ENCODE measurements at regions not wholly inside any gene's neighbourhood (a gene's known extent, or its start where the extent isn't known, plus 50 kb on each side); places are given as distances from the start of the nearest gene placed in this dataset.

DNA sequence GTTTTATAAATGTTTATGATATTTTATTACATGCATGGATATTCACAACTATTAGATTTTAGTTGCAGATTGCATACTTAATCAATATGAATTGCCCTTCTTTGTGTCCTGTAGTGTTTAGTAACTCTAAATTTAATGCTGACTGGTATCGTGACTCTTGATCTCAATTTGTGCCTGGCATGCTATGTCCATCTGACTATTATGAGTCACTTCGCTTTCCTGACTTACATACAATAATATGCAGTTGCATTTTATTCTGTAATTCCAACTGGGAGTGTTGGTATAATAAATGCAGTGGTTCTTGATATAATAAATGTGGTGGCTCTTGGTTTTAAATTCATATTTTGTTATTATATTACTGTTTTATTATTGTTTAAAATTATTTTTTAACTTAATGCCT, 277.5 kb downstream of the LIG4 start:
- RAD21 ChIA-PET (ENCODE audit: low non-redundant PET in 1 of 2, low total read pairs in 2 of 2, uncharacterized antibody in 2 of 2, unreplicated experiment in 2 of 2): no interaction called here
- Histone ChIP-seq H3K36me3 (ENCODE audit: control insufficient read depth in 1 of 2, insufficient read depth in 2 of 2, low read length in 2 of 2) (no peaks in the 10 kb centered on the region), H2AFZ (ENCODE audit: low read depth, low read length, poor library complexity, severe bottlenecking) (no peak overlapping the region), H3K4me3 (replicated peaks in 1 of 2; ENCODE audit: low read depth in 1 of 2, low read length in 2 of 2) (no peak overlapping the region), H3K27ac (ENCODE audit: low read depth, low read length) (no peak overlapping the region), H3K79me2 (ENCODE audit: insufficient read depth, low read length) (no peaks in the 10 kb centered on the region), H3K9me3 (ENCODE audit: control insufficient read depth in 1 of 2, insufficient read depth in 1 of 2, low read depth in 1 of 2, low read length in 2 of 2) (peaks cover 6 to 10% of the 10 kb centered on the region in 2 experiments; a peak in 2 of 4 replicates), H3K9me2 (ENCODE audit: insufficient read depth) (no peaks in the 10 kb centered on the region), H3K4me2 (ENCODE audit: low read length) (no peak overlapping the region), H4K20me1 (ENCODE audit: insufficient read depth) (no peaks in the 10 kb centered on the region), H3K4me1 (ENCODE audit: control insufficient read depth in 1 of 2, insufficient read depth in 2 of 2, low read length in 2 of 2) (no peaks in the 10 kb centered on the region), H3K9ac (ENCODE audit: low read length) (no peak overlapping the region), H3K27me3 (ENCODE audit: insufficient read depth, low read length) (no peaks in the 10 kb centered on the region)
- no peak for DNase-seq (ENCODE audit: low read depth, low spot score)
- no peak for TF ChIP-seq EZH2phosphoT487 (IDR thresholded peaks at IDR 0.05; ENCODE audit: borderline replicate concordance)
- TF ChIP-seq YY1 (IDR thresholded peaks at IDR 0.05; ENCODE audit: extremely low read depth, insufficient replicate concordance, low read depth, low read length): no peak
- no peak for TF ChIP-seq SIN3A (IDR thresholded peaks at IDR 0.05; ENCODE audit: low read depth)
- TF ChIP-seq FOSL1 (IDR thresholded peaks at IDR 0.05; ENCODE audit: low read depth): no peak
- TF ChIP-seq ZFX (IDR thresholded peaks at IDR 0.05): no peak
- no peak for TF ChIP-seq EZH2 (IDR thresholded peaks at IDR 0.05)
- no peak for TF ChIP-seq POLR2AphosphoS5 (IDR thresholded peaks at IDR 0.05; ENCODE audit: low read depth, low read length)
- TF ChIP-seq, protein P1, sequence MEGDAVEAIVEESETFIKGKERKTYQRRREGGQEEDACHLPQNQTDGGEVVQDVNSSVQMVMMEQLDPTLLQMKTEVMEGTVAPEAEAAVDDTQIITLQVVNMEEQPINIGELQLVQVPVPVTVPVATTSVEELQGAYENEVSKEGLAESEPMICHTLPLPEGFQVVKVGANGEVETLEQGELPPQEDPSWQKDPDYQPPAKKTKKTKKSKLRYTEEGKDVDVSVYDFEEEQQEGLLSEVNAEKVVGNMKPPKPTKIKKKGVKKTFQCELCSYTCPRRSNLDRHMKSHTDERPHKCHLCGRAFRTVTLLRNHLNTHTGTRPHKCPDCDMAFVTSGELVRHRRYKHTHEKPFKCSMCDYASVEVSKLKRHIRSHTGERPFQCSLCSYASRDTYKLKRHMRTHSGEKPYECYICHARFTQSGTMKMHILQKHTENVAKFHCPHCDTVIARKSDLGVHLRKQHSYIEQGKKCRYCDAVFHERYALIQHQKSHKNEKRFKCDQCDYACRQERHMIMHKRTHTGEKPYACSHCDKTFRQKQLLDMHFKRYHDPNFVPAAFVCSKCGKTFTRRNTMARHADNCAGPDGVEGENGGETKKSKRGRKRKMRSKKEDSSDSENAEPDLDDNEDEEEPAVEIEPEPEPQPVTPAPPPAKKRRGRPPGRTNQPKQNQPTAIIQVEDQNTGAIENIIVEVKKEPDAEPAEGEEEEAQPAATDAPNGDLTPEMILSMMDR (IDR thresholded peaks at IDR 0.05 in 2 of 3, conservative IDR thresholded peaks at IDR 0.05 in 1 of 3; ENCODE audit: borderline replicate concordance in 1 of 3, insufficient read depth in 1 of 3, low read depth in 2 of 3, low read length in 2 of 3): no peak
- TF ChIP-seq, protein P2, sequence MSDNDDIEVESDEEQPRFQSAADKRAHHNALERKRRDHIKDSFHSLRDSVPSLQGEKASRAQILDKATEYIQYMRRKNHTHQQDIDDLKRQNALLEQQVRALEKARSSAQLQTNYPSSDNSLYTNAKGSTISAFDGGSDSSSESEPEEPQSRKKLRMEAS (IDR thresholded peaks at IDR 0.05): no peak
- TF ChIP-seq SP1 (IDR thresholded peaks at IDR 0.05; ENCODE audit: low read depth): no peak
- no peak for TF ChIP-seq EGR1 (IDR thresholded peaks at IDR 0.05; ENCODE audit: low read depth)
- no peak for TF ChIP-seq POLR2A (IDR thresholded peaks at IDR 0.05; ENCODE audit: borderline replicate concordance, extremely low read depth, insufficient read depth, insufficient read length)
- no peak for TF ChIP-seq CEBPB (IDR thresholded peaks at IDR 0.05; ENCODE audit: low read depth)
- TF ChIP-seq SRF (IDR thresholded peaks at IDR 0.05; ENCODE audit: low read depth): no peak
- intact Hi-C loops (cut with micrococcal nuclease): no loop called here
- CTCF ChIA-PET: no interaction called here
- POLR2A ChIA-PET: no interaction called here
- no peak for ATAC-seq
- BruUV-seq (replicated peaks): no TSS peak
